KMS-11 (cell line): ENCODE measurements at regions not wholly inside any gene's neighbourhood (a gene's known extent, or its start where the extent isn't known, plus 50 kb on each side); places are given as distances from the start of the nearest gene placed in this dataset.
"Not testable (repeated sequence)": the region's sequence is repeated elsewhere in the genome, so short reads cannot be mapped to it uniquely, and the experiment has no call there.

ENCODE experiments used
- H2AFZ ChIP-seq: fragments of 200-600 bp; sonication (generic); 2 replicates; pipeline ENCODE4 v1.6.1; 2016; ENCODE audit warnings: antibody characterized with exemption, mixed run types, low read depth
- H3K27ac ChIP-seq: fragments of 200-600 bp; sonication (generic); 2 replicates; pipeline ENCODE4 v1.6.1; 2016; ENCODE audit warnings: mild to moderate bottlenecking, mixed run types
- H3K27me3 ChIP-seq: fragments of 200-600 bp; sonication (generic); 2 replicates; pipeline ENCODE4 v1.6.1; 2017; ENCODE audit warnings: mild to moderate bottlenecking, low read depth, mixed run types, moderate library complexity; ENCODE audit not compliant: insufficient read depth
- H3K36me3 ChIP-seq: fragments of 200-600 bp; sonication (generic); 2 replicates; pipeline ENCODE4 v1.6.1; 2017; ENCODE audit warnings: mild to moderate bottlenecking, mixed run types; ENCODE audit not compliant: insufficient read depth
- H3K4me1 ChIP-seq: fragments of 200-600 bp; sonication (generic); 2 replicates; pipeline ENCODE4 v1.6.1; 2016; ENCODE audit warnings: mild to moderate bottlenecking, low read depth, mixed run types; ENCODE audit not compliant: poor library complexity, severe bottlenecking
- H3K4me2 ChIP-seq: fragments of 200-600 bp; sonication (generic); 2 replicates; pipeline ENCODE4 v1.7.0; 2016; ENCODE audit warnings: mild to moderate bottlenecking, mixed run types
- H3K4me3 ChIP-seq: fragments of 200-600 bp; sonication (generic); IDR thresholded peaks from 2 replicates; pipeline ENCODE4 v1.6.1; 2017; ENCODE audit warnings: low read depth, low read length, mixed read lengths; ENCODE audit not compliant: insufficient read depth
- H3K79me2 ChIP-seq: fragments of 200-600 bp; sonication (generic); 2 replicates; pipeline ENCODE4 v1.6.1; 2016; ENCODE audit warnings: low read depth, mixed run types; ENCODE audit not compliant: insufficient read depth
- H3K9ac ChIP-seq: fragments of 200-600 bp; sonication (generic); 2 replicates; pipeline ENCODE4 v1.6.1; 2016; ENCODE audit warnings: mild to moderate bottlenecking, mixed run types
- H4K20me1 ChIP-seq: fragments of 200-600 bp; sonication (generic); 2 replicates; pipeline ENCODE4 v1.6.1; 2016; ENCODE audit warnings: mild to moderate bottlenecking, mixed run types; ENCODE audit not compliant: insufficient read depth
- CTCF ChIP-seq: fragments of 200-600 bp; sonication (generic); conservative IDR thresholded peaks from 2 replicates; pipeline ENCODE4 v1.6.1; 2017; ENCODE audit warnings: low read depth, mild to moderate bottlenecking, antibody characterized with exemption, low read length, moderate library complexity, mixed read lengths

GRCh38 chr13:87961546-87961945 is 290.4 kb downstream of the SLITRK5 start:
- Histone ChIP-seq H3K27me3 (no peaks in the 10 kb centered on the region), H3K4me2 (no peak overlapping the region), H3K4me3 (no peak overlapping the region), H3K4me1 (no peaks in the 10 kb centered on the region), H3K79me2 (no peaks in the 10 kb centered on the region), H2AFZ (no peak overlapping the region), H3K27ac (no peak overlapping the region), H3K9ac (no peak overlapping the region), H4K20me1 (no peaks in the 10 kb centered on the region), H3K36me3 (no peaks in the 10 kb centered on the region)
- no peak for TF ChIP-seq CTCF

GRCh38 chr13:87972568-87972967 is 301.4 kb downstream of the SLITRK5 start:
- H3K4me3 ChIP-seq: no peak overlapping the region
- no peaks in the 10 kb centered on the region for H3K27me3 ChIP-seq
- TF ChIP-seq CTCF: no peak
- no peak overlapping the region for H2AFZ ChIP-seq
- H3K4me2 ChIP-seq: no peak overlapping the region
- H4K20me1 ChIP-seq: no peaks in the 10 kb centered on the region
- no peaks in the 10 kb centered on the region for H3K4me1 ChIP-seq
- H3K79me2 ChIP-seq: no peaks in the 10 kb centered on the region
- no peak overlapping the region for H3K27ac ChIP-seq
- H3K9ac ChIP-seq: no peak overlapping the region
- no peaks in the 10 kb centered on the region for H3K36me3 ChIP-seq

DNA sequence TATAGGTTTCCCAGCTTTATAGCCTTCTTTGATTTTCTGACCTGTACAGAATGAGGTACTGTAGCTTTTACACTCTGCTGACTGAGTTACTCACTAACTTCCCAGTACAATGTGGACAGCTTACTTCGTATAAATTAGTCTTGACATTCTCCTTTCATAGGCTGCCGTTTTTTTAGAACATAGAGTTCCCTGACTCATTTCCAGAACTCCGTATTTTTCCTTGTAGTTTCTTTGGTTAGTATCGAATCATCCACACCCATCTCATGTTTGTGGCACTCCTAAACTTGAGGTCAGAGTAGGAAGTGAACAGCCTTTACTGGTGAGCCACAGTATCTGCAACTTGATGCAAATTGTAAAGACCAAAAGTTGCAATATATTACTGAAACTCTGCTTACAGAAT is 303.9 kb downstream of the SLITRK5 start:
- H2AFZ ChIP-seq: no peak overlapping the region
- no peaks in the 10 kb centered on the region for H3K4me1 ChIP-seq
- H3K4me3 ChIP-seq: no peak overlapping the region
- no peaks in the 10 kb centered on the region for H3K27me3 ChIP-seq
- no peaks in the 10 kb centered on the region for H3K36me3 ChIP-seq
- H4K20me1 ChIP-seq: no peaks in the 10 kb centered on the region
- H3K4me2 ChIP-seq: no peak overlapping the region
- no peak for TF ChIP-seq CTCF
- H3K79me2 ChIP-seq: no peaks in the 10 kb centered on the region
- H3K9ac ChIP-seq: no peak overlapping the region
- H3K27ac ChIP-seq: no peak overlapping the region

DNA sequence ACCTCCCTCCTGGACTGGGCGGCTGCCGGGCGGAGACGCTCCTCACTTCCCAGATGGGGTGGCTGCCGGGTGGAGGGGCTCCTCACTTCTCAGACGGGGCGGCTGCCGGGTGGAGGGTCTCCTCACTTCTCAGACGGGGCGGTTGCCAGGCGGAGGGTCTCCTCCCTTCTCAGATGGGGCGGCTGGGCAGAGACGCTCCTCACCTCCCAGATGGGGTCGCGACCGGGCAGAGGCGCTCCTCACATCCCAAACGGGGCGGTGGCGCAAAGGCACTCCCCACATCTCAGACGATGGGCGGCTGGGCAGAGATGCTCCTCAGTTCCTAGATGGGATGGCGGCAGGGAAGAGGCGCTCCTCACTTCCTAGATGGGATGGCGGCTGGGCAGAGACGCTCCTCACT is 305.5 kb downstream of the SLITRK5 start:
- not testable (repeated sequence) for H3K4me1 ChIP-seq, H3K4me3 ChIP-seq, H3K27ac ChIP-seq, H4K20me1 ChIP-seq, H2AFZ ChIP-seq, H3K9ac ChIP-seq, H3K79me2 ChIP-seq, H3K4me2 ChIP-seq, H3K36me3 ChIP-seq, H3K27me3 ChIP-seq

GRCh38 chr13:87981416-87981815 is 310.2 kb downstream of the SLITRK5 start:
- Histone ChIP-seq H4K20me1 (no peaks in the 10 kb centered on the region), H2AFZ (no peak overlapping the region)
- TF ChIP-seq CTCF: no peak

More at GRCh38 chr13:87981416-87981815, 310.2 kb downstream of the SLITRK5 start:
- Histone ChIP-seq H3K4me1 (no peaks in the 10 kb centered on the region), H3K4me3 (no peak overlapping the region), H3K9ac (no peak overlapping the region), H3K27me3 (no peaks in the 10 kb centered on the region), H3K36me3 (no peaks in the 10 kb centered on the region), H3K27ac (no peak overlapping the region), H3K79me2 (no peaks in the 10 kb centered on the region), H3K4me2 (no peak overlapping the region)
